ENCODE measurements at regions not wholly inside any gene's neighbourhood (a gene's known extent, or its start where the extent isn't known, plus 50 kb on each side); places are given as distances from the start of the nearest gene placed in this dataset.

DNA sequence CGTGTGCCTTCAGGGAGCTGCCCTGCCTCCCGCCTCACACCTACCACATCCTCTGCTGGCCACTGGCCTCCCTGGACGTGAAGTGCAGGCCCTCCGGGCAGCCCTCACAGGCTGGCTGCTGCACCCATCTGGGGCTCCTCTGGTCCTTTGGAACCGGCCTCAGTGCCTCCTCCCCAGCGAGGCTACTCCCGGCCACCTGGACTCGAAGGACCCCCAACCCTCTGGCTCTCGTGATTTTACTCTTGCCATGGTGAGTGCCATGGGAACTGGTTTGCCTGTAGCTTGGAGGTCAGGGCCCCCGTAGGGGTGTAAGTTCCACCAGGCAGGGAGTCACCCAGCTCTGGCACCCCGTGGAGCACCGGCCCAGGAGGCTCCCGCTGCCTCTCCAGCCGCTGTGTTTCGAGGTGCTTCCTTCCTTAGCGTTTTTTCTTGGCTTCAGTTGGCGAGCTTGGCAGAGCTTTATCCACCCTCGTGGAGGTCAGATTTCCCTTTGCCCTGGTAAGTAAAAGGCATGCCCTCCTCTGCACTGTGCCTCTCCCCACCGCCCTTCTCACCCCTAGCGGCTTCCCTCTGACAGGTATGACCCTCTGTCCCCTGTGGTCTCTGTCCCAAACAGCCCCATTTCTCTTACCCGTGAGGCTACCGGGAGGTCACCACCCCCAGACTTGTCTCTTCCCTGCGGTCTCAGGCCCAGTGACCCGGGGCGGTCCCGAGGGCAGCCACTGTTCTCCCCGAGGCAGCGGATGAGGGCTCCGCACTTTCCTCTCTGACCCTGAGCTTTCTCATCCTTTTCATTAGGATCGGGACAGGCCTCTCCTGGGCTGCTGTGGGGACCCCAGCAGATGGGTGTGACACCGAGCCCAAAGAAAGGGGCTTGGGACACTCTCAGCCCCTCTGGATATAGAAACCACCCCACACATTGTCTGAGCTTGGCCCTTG lies 203.1 kb upstream of the C14orf180 start:
- H3K4me1 ChIP-seq (ENCODE audit: control insufficient read depth, extremely low read depth, insufficient read depth, low read length), result no peaks in the 10 kb centered on the region
- H3K4me3 ChIP-seq (replicated peaks in 1 of 4; ENCODE audit: control extremely low read depth in 1 of 4, insufficient read depth in 1 of 4, low read depth in 3 of 4, low read length in 4 of 4), result no peak overlapping the region
- no peak overlapping the region for H3K9ac ChIP-seq (ENCODE audit: insufficient read depth, low read length)
- no peak overlapping the region for H2AFZ ChIP-seq (ENCODE audit: low read length)
- H3K79me2 ChIP-seq (ENCODE audit: control insufficient read depth, insufficient read depth, low read length), result no peaks in the 10 kb centered on the region
- H3K9me3 ChIP-seq (ENCODE audit: control insufficient read depth, insufficient read depth, low read depth, low read length), result no peaks in the 10 kb centered on the region
- no peak for DNase-seq (ENCODE audit: low read depth in 2 of 2)
- TF ChIP-seq EZH2 (IDR thresholded peaks at IDR 0.05; ENCODE audit: low read length, missing control alignments) (no peak), CTCF (conservative IDR thresholded peaks at IDR 0.05 in 1 of 2, IDR thresholded peaks at IDR 0.05 in 1 of 2; ENCODE audit: low read depth in 1 of 2, low read length in 2 of 2) (no peak)
- no peaks in the 10 kb centered on the region for H3K27me3 ChIP-seq (ENCODE audit: control insufficient read depth, insufficient read depth, low read length)
- H3K27ac ChIP-seq (ENCODE audit: insufficient read depth, low read length), result no peak overlapping the region
- H3K4me2 ChIP-seq (ENCODE audit: extremely low read depth, insufficient read depth, low read length), result no peak overlapping the region
- no peaks in the 10 kb centered on the region for H3K36me3 ChIP-seq (ENCODE audit: control insufficient read depth, insufficient read depth, low read length)
- H4K20me1 ChIP-seq (ENCODE audit: control insufficient read depth, extremely low read depth, insufficient read depth, low read length), result no peaks in the 10 kb centered on the region

- Histone ChIP-seq H3K79me2 (ENCODE audit: control insufficient read depth, insufficient read depth, low read length) (no peaks in the 10 kb centered on the region), H4K20me1 (ENCODE audit: control insufficient read depth, extremely low read depth, insufficient read depth, low read length) (no peaks in the 10 kb centered on the region), H3K27ac (ENCODE audit: insufficient read depth, low read length) (no peak overlapping the region), H3K4me3 (replicated peaks in 1 of 4; ENCODE audit: control extremely low read depth in 1 of 4, insufficient read depth in 1 of 4, low read depth in 3 of 4, low read length in 4 of 4) (no peak overlapping the region), H2AFZ (ENCODE audit: low read length) (no peak overlapping the region), H3K4me2 (ENCODE audit: extremely low read depth, insufficient read depth, low read length) (no peak overlapping the region), H3K36me3 (ENCODE audit: control insufficient read depth, insufficient read depth, low read length) (no peaks in the 10 kb centered on the region), H3K4me1 (ENCODE audit: control insufficient read depth, extremely low read depth, insufficient read depth, low read length) (no peaks in the 10 kb centered on the region), H3K9me3 (ENCODE audit: control insufficient read depth, insufficient read depth, low read depth, low read length) (no peaks in the 10 kb centered on the region), H3K9ac (ENCODE audit: insufficient read depth, low read length) (no peak overlapping the region), H3K27me3 (ENCODE audit: control insufficient read depth, insufficient read depth, low read length) (no peaks in the 10 kb centered on the region)
- no peak for TF ChIP-seq EZH2 (IDR thresholded peaks at IDR 0.05; ENCODE audit: low read length, missing control alignments)
- TF ChIP-seq CTCF (conservative IDR thresholded peaks at IDR 0.05 in 1 of 2, IDR thresholded peaks at IDR 0.05 in 1 of 2; ENCODE audit: low read depth in 1 of 2, low read length in 2 of 2), result no peak
- no peak for DNase-seq (ENCODE audit: low read depth in 2 of 2)
Observed at GRCh38 chr14:104377256-104377655, 202.3 kb upstream of the C14orf180 start.

DNA sequence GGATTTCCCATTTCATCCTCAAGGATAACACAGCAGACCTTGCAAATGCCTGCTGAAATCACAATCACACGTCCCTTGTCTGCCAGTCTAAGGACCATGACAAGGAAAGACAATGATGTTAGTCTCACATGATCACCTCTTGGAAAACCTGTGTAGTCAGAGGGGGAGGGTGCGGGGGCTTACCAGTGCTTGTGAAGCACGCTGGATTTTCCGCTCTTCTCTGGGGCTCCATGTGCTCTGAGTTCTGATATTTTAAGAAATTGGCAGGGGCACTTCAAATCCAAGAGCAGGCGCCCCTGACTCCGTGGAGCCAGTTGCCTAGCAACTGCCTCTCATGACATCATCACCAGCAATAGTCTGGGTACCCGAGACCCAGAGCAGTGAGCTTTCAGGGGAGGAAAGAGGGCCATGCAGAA lies 200.9 kb upstream of the C14orf180 start:
- H3K36me3 ChIP-seq (ENCODE audit: control insufficient read depth, insufficient read depth, low read length), result no peaks in the 10 kb centered on the region
- H3K27me3 ChIP-seq (ENCODE audit: control insufficient read depth, insufficient read depth, low read length), result no peaks in the 10 kb centered on the region
- no peak overlapping the region for H2AFZ ChIP-seq (ENCODE audit: low read length)
- H4K20me1 ChIP-seq (ENCODE audit: control insufficient read depth, extremely low read depth, insufficient read depth, low read length), result no peaks in the 10 kb centered on the region
- TF ChIP-seq EZH2 (IDR thresholded peaks at IDR 0.05; ENCODE audit: low read length, missing control alignments), result no peak
- H3K4me1 ChIP-seq (ENCODE audit: control insufficient read depth, extremely low read depth, insufficient read depth, low read length), result no peaks in the 10 kb centered on the region
- H3K4me3 ChIP-seq (replicated peaks in 1 of 4; ENCODE audit: control extremely low read depth in 1 of 4, insufficient read depth in 1 of 4, low read depth in 3 of 4, low read length in 4 of 4), result no peak overlapping the region
- DNase-seq (ENCODE audit: low read depth in 2 of 2), result no peak
- H3K4me2 ChIP-seq (ENCODE audit: extremely low read depth, insufficient read depth, low read length), result no peak overlapping the region
- no peak overlapping the region for H3K9ac ChIP-seq (ENCODE audit: insufficient read depth, low read length)
- H3K9me3 ChIP-seq (ENCODE audit: control insufficient read depth, insufficient read depth, low read depth, low read length), result no peaks in the 10 kb centered on the region
- no peak overlapping the region for H3K27ac ChIP-seq (ENCODE audit: insufficient read depth, low read length)
- no peaks in the 10 kb centered on the region for H3K79me2 ChIP-seq (ENCODE audit: control insufficient read depth, insufficient read depth, low read length)
